Neural cell (in vitro differentiated cells): ENCODE measurements at regions not wholly inside any gene's neighbourhood (a gene's known extent, or its start where the extent isn't known, plus 50 kb on each side); places are given as distances from the start of the nearest gene placed in this dataset.

Source experiments
- H2AFZ ChIP-seq: fragments of 200-600, 300-800 bp; sonication (generic), shearing (Covaris generic); 2 replicates; pipeline ENCODE4 v1.6.0; 2014; ENCODE audit warnings: low read depth, mild to moderate bottlenecking, antibody characterized with exemption, low read length, moderate library complexity
- H3F3A ChIP-seq: fragments of 200-600 bp; shearing (Covaris generic); 2 replicates; pipeline ENCODE4 v1.6.1; 2016; ENCODE audit warnings: mild to moderate bottlenecking, moderate library complexity, mixed read lengths, antibody characterized with exemption, low read length; ENCODE audit not compliant: insufficient read depth, poor library complexity, severe bottlenecking
- H3K27ac ChIP-seq: fragments of 200-600, 300-800 bp; sonication (generic), shearing (Covaris generic); 2 replicates; pipeline ENCODE4 v1.5.1; 2014; ENCODE audit warnings: mild to moderate bottlenecking, low read length, moderate library complexity
- H3K27me3 ChIP-seq: fragments of 300-800, 200-600 bp; sonication (generic), shearing (Covaris generic); 2 replicates; pipeline ENCODE4 v1.6.0; 2014; ENCODE audit warnings: mild to moderate bottlenecking, low read depth, low read length, moderate library complexity; ENCODE audit not compliant: insufficient read depth
- H3K36me3 ChIP-seq: fragments of 300-800, 200-600 bp; sonication (generic), shearing (Covaris generic); 2 replicates; pipeline ENCODE4 v1.5.1; 2014; ENCODE audit warnings: mild to moderate bottlenecking, antibody characterized with exemption, low read length, moderate library complexity; ENCODE audit not compliant: insufficient read depth
- H3K4me2 ChIP-seq: fragments of 300-800, 200-600 bp; sonication (generic), shearing (Covaris generic); 2 replicates; pipeline ENCODE4 v1.6.0; 2014; ENCODE audit warnings: mild to moderate bottlenecking, low read length
- H3K4me3 ChIP-seq: fragments of 300-800, 200-600 bp; sonication (generic), shearing (Covaris generic); 2 replicates; pipeline ENCODE4 v1.5.1; 2014; ENCODE audit warnings: mild to moderate bottlenecking, low read length, moderate library complexity
- H3K79me2 ChIP-seq: fragments of 200-600 bp; shearing (Covaris generic); replicated peaks from 2 replicates; pipeline ENCODE4 v1.6.0; 2014; ENCODE audit warnings: mild to moderate bottlenecking, low read length, moderate library complexity; ENCODE audit not compliant: insufficient read depth
- H3K9ac ChIP-seq: fragments of 300-800, 200-600 bp; sonication (generic), shearing (Covaris generic); 2 replicates; pipeline ENCODE4 v1.6.1; 2016; ENCODE audit warnings: mild to moderate bottlenecking, low read length, mixed read lengths
- H3K9me2 ChIP-seq: fragments of 200-600 bp; shearing (Covaris generic); 2 replicates; pipeline ENCODE4 v1.6.1; 2016; ENCODE audit warnings: mild to moderate bottlenecking, low read length, mixed read lengths; ENCODE audit not compliant: insufficient read depth
- H3K9me3 ChIP-seq: fragments of 200-600, 300-800 bp; sonication (generic), shearing (Covaris generic); 2 replicates; pipeline ENCODE4 v1.6.1; 2016; ENCODE audit warnings: mild to moderate bottlenecking, mixed run types, low read length, moderate library complexity, mixed read lengths
- H4K20me1 ChIP-seq: fragments of 200-600 bp; shearing (Covaris generic); 2 replicates; pipeline ENCODE4 v1.6.1; 2016; ENCODE audit warnings: mild to moderate bottlenecking, mixed run types; ENCODE audit not compliant: insufficient read depth
- EP300 ChIP-seq: fragments of 450-650 bp; conservative IDR thresholded peaks from 2 replicates; pipeline ENCODE4 v1.6.1; 2014; ENCODE audit warnings: antibody characterized with exemption, mild to moderate bottlenecking, moderate library complexity; ENCODE audit not compliant: poor library complexity, severe bottlenecking
- EZH2 ChIP-seq: fragments of 200-600, 300-800 bp; shearing (Covaris generic), sonication (generic); IDR thresholded peaks from 2 replicates; pipeline ENCODE4 v1.6.1; 2014; ENCODE audit warnings: antibody characterized with exemption, low read length, borderline replicate concordance, mild to moderate bottlenecking; ENCODE audit not compliant: insufficient read depth, poor library complexity, severe bottlenecking
- MXI1 ChIP-seq: fragments of 450-650 bp; conservative IDR thresholded peaks from 2 replicates; pipeline ENCODE4 v1.6.1; 2014; ENCODE audit warnings: antibody characterized with exemption, mild to moderate bottlenecking; ENCODE audit not compliant: poor library complexity, severe bottlenecking
- POLR2AphosphoS5 ChIP-seq: IDR thresholded peaks from 2 replicates; pipeline ENCODE4 v1.6.1; 2012
- RAD21 ChIP-seq: fragments of 450-650 bp; conservative IDR thresholded peaks from 2 replicates; pipeline ENCODE4 v1.6.1; 2014; ENCODE audit warnings: antibody characterized with exemption, mild to moderate bottlenecking, moderate library complexity
- SMC3 ChIP-seq: fragments of 450-650 bp; conservative IDR thresholded peaks from 2 replicates; pipeline ENCODE4 v1.6.1; 2014; ENCODE audit warnings: antibody characterized with exemption, mild to moderate bottlenecking, moderate library complexity; ENCODE audit not compliant: poor library complexity
- TAF1 ChIP-seq: IDR thresholded peaks from 2 replicates; pipeline ENCODE4 v1.6.1; 2012; ENCODE audit warnings: low read depth
- TF ChIP-seq, protein P1 (sequence below): IDR thresholded peaks from 2 replicates; pipeline ENCODE4 v1.6.1; 2012; ENCODE audit warnings: borderline replicate concordance
- TF ChIP-seq, protein P2 (sequence below): fragments of 450-650 bp; IDR thresholded peaks from 2 replicates; pipeline ENCODE4 v1.5.1; 2014; ENCODE audit warnings: antibody characterized with exemption, mild to moderate bottlenecking, moderate library complexity; ENCODE audit not compliant: poor library complexity, severe bottlenecking

DNA sequence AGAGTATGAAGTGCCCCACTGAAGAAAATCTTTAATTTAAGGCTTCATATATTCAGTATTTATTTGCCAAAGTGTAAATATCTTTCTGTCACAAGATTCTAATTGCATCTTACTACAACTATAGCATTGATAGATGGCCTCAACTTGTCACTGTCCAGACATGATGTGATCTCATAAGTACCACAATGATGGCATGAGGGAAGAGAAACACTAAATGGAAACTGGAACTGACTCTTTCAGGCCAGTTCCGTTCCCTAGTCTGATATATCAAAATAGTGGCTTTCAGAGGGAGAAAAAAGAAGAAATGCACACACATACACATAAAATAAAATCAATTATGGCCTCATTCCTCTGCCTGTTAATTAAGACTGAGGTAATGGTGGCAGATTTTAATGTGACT lies 615.7 kb downstream of the TBL1XR1 start:
- Histone ChIP-seq H3K27me3 (no peaks in the 10 kb centered on the region), H3K4me3 (no peak overlapping the region), H3K9me3 (no peaks in the 10 kb centered on the region), H3K36me3 (no peaks in the 10 kb centered on the region), H3K27ac (no peak overlapping the region), H3K9me2 (no peaks in the 10 kb centered on the region), H3K79me2 (no peaks in the 10 kb centered on the region), H3K4me2 (no peak overlapping the region), H3K9ac (no peak overlapping the region), H2AFZ (no peak overlapping the region), H4K20me1 (no peaks in the 10 kb centered on the region), H3F3A (no peaks in the 10 kb centered on the region)
- TF ChIP-seq EZH2 = no peak
- TF ChIP-seq POLR2AphosphoS5 = no peak
- no peak for TF ChIP-seq EP300
- TF ChIP-seq, protein P1, sequence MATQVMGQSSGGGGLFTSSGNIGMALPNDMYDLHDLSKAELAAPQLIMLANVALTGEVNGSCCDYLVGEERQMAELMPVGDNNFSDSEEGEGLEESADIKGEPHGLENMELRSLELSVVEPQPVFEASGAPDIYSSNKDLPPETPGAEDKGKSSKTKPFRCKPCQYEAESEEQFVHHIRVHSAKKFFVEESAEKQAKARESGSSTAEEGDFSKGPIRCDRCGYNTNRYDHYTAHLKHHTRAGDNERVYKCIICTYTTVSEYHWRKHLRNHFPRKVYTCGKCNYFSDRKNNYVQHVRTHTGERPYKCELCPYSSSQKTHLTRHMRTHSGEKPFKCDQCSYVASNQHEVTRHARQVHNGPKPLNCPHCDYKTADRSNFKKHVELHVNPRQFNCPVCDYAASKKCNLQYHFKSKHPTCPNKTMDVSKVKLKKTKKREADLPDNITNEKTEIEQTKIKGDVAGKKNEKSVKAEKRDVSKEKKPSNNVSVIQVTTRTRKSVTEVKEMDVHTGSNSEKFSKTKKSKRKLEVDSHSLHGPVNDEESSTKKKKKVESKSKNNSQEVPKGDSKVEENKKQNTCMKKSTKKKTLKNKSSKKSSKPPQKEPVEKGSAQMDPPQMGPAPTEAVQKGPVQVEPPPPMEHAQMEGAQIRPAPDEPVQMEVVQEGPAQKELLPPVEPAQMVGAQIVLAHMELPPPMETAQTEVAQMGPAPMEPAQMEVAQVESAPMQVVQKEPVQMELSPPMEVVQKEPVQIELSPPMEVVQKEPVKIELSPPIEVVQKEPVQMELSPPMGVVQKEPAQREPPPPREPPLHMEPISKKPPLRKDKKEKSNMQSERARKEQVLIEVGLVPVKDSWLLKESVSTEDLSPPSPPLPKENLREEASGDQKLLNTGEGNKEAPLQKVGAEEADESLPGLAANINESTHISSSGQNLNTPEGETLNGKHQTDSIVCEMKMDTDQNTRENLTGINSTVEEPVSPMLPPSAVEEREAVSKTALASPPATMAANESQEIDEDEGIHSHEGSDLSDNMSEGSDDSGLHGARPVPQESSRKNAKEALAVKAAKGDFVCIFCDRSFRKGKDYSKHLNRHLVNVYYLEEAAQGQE = no peak
- no peak for TF ChIP-seq RAD21
- TF ChIP-seq, protein P2, sequence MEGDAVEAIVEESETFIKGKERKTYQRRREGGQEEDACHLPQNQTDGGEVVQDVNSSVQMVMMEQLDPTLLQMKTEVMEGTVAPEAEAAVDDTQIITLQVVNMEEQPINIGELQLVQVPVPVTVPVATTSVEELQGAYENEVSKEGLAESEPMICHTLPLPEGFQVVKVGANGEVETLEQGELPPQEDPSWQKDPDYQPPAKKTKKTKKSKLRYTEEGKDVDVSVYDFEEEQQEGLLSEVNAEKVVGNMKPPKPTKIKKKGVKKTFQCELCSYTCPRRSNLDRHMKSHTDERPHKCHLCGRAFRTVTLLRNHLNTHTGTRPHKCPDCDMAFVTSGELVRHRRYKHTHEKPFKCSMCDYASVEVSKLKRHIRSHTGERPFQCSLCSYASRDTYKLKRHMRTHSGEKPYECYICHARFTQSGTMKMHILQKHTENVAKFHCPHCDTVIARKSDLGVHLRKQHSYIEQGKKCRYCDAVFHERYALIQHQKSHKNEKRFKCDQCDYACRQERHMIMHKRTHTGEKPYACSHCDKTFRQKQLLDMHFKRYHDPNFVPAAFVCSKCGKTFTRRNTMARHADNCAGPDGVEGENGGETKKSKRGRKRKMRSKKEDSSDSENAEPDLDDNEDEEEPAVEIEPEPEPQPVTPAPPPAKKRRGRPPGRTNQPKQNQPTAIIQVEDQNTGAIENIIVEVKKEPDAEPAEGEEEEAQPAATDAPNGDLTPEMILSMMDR = no peak
- no peak for TF ChIP-seq TAF1
- TF ChIP-seq SMC3 = no peak

DNA sequence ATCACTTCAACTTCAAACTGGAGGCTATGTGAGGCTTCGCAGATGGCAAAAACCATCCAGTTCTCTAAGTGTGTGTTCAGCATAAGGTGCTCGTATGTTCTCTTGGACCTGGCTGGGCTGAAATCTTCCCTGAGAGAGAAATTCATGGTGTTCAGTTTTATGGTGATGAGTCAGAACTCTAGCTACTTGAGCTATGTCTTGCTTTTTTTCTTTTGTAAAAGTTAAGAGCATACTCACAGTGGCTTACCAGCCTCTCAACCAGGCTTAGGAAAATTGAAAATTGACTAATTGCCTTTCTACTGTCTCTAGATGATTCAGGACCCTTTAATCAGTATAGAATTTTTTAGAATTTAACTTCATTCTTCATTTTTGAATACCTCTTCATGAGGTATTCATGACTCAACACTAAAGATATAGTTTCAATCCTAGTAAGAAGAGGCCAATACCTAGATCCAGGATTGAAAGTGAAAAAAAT lies 617.5 kb downstream of the TBL1XR1 start:
- H2AFZ ChIP-seq = no peak overlapping the region
- no peak overlapping the region for H3K27ac ChIP-seq
- H3K9me3 ChIP-seq = no peaks in the 10 kb centered on the region
- no peaks in the 10 kb centered on the region for H4K20me1 ChIP-seq
- no peaks in the 10 kb centered on the region for H3K9me2 ChIP-seq
- no peaks in the 10 kb centered on the region for H3K36me3 ChIP-seq
- TF ChIP-seq POLR2AphosphoS5 (no peak), MXI1 (no peak), EZH2 (no peak), SMC3 (no peak), RAD21 (no peak), EP300 (no peak), TAF1 (no peak)
- TF ChIP-seq, protein P1 = no peak
- TF ChIP-seq, protein P2 = no peak
- no peak overlapping the region for H3K9ac ChIP-seq
- H3K4me3 ChIP-seq = no peak overlapping the region
- H3K79me2 ChIP-seq = no peaks in the 10 kb centered on the region
- H3K4me2 ChIP-seq = no peak overlapping the region
- H3K27me3 ChIP-seq = no peaks in the 10 kb centered on the region
- no peaks in the 10 kb centered on the region for H3F3A ChIP-seq
